RPMI7951 (cell line): ENCODE measurements at regions not wholly inside any gene's neighbourhood (a gene's known extent, or its start where the extent isn't known, plus 50 kb on each side); places are given as distances from the start of the nearest gene placed in this dataset.
"Not testable (repeated sequence)": the region's sequence is repeated elsewhere in the genome, so short reads cannot be mapped to it uniquely, and the experiment has no call there.

ENCODE experiments used
- DNase-seq: peaks from one replicate; pipeline ENCODE4 v3.0.0-alpha.2; 2012; ENCODE audit warnings: low read depth

- DNase-seq: no peak
Measured at GRCh38 chr3:157857440-157857839, 248.8 kb downstream of the SHOX2 start.

DNA sequence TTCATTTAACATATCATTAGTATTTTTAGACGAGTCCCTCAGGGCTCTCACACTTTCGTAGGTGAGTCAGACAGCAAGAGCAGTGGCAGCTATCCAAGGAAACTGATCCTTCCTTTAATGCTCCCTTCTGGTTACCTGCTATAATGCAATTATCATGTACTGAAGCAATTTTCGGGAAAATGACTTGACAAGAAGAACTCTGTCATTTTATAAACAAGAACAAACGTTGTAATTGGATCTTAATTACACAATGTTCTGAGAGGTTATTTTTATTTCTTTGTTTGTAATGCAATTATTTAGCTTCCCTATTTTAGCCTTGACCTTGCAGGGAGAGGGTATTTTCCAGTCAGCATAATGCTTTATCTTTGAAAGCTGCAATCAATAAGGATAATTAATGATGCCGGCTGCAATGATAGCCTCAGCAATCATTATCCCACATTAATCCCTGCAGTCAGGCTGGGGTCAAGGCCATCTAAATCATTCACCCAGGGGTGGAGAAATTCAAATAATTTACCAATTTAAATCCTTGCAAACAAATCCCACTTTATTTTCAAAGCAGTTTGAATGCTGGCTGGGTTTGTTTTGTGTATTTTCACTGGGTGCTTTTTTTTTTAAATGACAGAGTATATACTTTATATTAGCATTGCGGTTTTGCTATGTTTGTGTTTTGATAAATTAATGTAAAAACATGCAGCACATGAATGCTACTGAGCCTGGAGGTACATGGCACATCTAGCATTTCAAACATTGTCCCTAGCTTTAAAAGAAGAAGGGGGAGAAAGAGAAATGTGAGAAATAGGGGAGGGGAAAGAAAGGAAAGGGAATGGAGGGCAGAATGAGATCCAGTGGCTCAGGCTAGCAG is 249.9 kb downstream of the SHOX2 start:
- DNase-seq: peak; percentile 64

DNA sequence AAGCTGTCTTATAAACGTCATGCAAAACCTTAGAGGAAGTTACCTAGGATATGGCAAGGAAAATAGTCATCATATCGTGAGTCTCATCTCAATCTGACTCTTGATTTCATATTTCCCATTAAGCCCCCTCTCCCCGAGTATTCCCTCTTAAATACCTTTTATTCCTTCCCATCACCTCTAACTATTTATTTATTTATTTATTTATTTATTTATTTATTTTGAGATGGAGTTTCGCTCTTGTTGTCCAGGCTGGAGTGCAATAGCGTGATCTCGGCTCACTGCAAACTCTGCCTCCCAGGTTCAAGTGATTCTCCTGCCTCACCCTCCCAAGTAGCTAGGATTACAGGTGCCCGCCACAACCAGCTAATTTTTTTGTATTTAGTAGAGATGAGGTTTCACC is 260.4 kb downstream of the SHOX2 start:
- DNase-seq: not testable (repeated sequence)

GRCh38 chr3:157844800-157845565 is 261.2 kb downstream of the SHOX2 start:
- peak; percentile 66 for DNase-seq

GRCh38 chr3:157844216-157844615 is 262.0 kb downstream of the SHOX2 start:
- no peak for DNase-seq

- no peak for DNase-seq
Measured at GRCh38 chr3:157841029-157841428, 265.2 kb downstream of the SHOX2 start.

- no peak for DNase-seq
Measured at GRCh38 chr3:157840564-157840963, 265.7 kb downstream of the SHOX2 start.

DNA sequence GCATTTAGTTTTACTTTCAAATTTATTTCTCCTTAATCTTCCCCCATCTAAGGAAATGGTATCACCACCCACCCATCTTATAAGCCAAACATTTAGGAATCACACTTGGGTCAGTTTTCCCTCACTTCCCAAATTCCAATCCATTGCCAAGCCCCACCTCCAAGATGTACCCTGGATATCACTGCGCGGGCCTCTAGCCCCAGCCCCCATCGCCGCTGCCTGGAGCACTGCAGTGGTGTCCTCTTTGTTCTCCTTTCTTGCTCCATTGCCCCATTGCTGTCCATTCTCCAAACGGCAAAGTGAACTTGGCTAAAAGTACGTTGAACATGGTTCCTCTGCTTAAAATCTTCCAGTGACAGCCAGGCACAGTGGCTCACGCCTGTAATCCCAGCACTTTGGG is 267.8 kb downstream of the SHOX2 start:
- no peak for DNase-seq

DNA sequence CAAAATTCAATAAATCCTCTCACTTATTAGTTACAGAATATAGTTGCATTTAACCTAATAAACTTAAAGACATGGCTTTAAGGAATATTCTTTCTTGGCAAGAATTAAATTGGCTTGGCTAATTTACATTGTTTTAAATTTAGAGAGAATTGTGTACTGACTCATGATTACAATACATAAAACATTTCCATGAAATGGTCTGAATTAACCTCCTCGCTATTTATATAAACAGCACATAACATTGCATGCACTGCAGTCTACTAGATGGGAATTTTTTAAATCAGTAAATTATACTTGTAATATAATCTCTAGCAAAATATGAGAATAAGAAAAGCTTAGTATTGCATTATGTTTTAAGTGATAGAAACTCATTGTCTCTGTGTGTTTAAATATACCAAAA is 268.9 kb downstream of the SHOX2 start:
- DNase-seq: no peak

- DNase-seq: peak; percentile 20
Measured at GRCh38 chr3:157836022-157836421, 270.2 kb downstream of the SHOX2 start.

- DNase-seq: peak; percentile 94
Measured at GRCh38 chr3:157832588-157832987, 273.6 kb downstream of the SHOX2 start.

DNA sequence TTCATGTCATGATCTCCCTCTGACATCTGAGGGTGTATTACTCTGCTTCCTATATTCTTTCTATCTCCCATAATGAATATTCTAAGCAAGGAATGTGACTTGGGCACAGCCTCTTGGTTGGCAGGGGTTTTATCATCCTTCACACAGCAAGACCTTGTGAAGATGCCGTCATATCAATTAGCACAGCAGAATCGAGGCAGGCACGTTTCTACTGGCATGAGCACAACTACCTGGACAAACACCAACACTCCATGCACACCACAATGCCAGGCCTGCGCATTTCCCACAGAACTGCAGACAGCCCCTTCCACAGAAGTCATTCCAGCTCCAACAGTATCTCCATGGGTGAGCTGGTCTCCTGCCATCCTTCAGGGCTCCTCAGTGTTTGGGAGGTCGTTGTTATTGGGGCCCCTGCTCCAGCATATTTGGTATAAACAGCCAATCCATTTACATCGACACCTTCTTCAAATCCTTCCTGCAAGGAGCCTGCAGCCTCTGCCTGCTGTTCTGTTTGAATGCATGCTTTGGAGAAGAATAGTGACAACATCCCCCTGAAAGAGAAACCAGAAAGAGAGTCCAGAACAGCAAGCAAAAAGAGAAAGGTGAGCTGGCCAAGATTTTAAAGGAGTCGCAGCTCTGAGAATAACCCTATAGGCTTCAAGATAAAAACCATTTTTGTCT is 275.5 kb downstream of the SHOX2 start:
- DNase-seq: no peak

DNA sequence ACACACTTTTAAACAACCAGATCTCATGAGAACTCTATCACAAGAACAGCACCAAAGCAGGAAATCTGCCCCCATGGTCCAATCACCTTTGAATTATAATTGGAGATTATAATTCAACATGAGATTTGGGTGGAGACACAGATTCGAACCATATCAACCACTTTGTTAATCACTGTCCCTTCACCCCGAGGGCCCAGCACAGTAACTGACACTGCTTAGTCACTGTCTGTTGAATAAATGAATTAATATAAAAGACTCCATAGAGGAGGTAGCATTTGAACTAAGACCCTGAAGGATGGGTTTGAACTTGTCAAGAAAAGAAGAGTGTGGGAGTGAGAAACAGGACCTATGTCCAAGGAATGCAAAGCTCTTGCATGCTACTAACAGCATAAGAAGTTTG is 276.4 kb downstream of the SHOX2 start:
- DNase-seq: no peak

DNA sequence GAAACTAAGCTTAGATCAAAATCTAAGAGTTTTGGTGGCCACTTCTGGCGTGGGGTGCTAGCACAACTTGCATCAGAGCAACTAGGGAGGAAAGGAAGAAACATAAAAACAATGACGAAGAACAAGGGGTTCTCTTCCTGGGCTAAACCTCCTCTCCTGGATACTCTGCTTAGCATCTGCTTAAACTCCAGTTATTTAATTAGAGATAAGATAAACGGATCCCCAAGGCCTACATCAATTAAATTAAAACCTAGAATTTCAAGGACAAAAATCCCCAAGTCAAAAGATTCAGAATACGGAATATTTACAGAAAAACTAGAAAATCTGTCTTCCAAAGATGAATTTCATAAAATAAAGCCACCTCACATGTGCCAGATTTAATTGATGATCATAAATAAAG is 281.9 kb downstream of the SHOX2 start:
- no peak for DNase-seq

GRCh38 chr3:157823050-157823449 is 283.2 kb downstream of the SHOX2 start:
- DNase-seq: no peak

DNA sequence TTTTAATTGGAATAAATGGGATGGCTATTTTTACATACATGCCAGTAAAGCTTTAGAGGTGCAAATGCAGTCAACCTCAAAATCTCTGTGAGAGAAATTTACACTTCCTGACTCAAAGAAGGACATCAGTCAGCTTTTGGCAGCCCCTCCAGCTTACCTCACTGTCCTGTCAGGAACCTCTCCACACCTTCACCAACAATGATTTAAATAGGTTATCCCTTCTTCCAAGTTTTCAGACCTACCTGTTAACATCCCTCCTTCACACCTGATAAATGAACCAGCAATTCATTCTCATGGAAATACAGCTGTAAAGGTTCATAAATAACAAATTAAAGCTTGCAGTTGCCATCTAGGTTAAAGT is 286.1 kb downstream of the SHOX2 start:
- DNase-seq: no peak

DNA sequence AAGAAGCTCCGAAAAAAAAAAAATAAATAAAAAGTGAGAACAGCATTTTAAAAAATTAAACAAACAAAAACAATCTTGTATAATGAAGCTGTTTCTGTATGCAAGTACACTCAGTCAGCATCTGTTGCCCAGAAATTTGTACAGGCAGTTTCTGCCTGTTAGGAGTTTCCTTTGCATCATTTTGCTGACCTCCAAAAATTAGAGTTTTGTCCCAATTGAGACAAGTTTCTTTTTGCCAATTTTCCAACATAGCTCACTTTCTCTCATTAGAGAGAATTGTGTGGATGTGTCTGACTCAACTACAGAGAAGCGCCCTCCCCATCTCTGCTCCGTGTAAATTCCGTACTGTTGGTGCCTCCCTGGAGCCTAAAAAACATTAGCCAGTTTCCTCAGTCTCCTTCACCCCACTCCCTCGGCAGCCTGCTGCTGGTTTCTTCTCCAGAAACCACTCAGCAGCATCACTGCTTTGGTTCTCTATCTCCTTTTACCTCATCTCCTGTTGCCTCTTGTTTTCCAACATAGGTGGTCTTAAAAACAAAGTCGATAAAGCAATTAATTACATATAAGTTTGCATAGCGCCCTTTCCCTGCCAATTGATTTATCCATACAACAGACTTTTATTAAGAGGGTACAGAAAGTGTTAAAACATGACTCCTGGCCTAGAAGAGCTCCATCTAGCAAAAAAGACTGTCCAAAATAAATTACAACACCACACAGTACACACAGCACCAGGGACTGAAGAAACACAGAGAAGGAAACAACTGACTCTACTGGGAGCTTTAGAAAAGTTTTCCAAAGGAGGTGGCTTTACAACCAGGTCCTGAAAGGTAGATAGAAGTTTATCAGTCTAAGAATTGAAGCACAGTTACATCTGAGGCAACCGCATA is 286.7 kb downstream of the SHOX2 start:
- no peak for DNase-seq

DNA sequence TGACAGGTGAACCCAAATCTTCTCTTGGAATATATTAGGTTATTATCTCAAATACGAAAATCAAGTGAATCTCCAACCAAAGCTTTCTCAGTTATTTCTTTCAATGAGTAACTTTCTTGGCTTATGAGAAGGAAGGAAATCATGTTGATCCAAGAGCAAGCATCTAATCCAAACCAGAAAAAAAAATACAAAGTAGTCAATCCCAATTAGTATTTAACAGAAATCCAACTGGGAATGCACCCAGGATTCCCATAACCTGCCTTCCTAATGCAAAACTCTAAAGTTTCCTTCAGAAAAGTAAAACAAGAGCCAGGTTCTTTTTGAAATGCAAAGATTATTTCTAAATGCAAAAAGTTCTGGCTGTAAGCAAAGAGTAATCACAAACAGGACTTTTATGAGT is 289.3 kb downstream of the SHOX2 start:
- no peak for DNase-seq

GRCh38 chr3:157816296-157816695 is 289.9 kb downstream of the SHOX2 start:
- no peak for DNase-seq

GRCh38 chr3:157815739-157816138 is 290.5 kb downstream of the SHOX2 start:
- no peak for DNase-seq

GRCh38 chr3:157810924-157811718 is 295.1 kb downstream of the SHOX2 start:
- no peak for DNase-seq
